ENCODE measurements at regions not wholly inside any gene's neighbourhood (a gene's known extent, or its start where the extent isn't known, plus 50 kb on each side); places are given as distances from the start of the nearest gene placed in this dataset.

GRCh38 chr10:8768852-8769251 is 714.4 kb downstream of the GATA3 start:
- no peak for TF ChIP-seq ZNF70 (CRISPR knock-in tag; IDR thresholded peaks at IDR 0.05)
- no peak for TF ChIP-seq GLIS3 (CRISPR knock-in tag; IDR thresholded peaks at IDR 0.05)
- no peak for TF ChIP-seq BACH2 (CRISPR knock-in tag; IDR thresholded peaks at IDR 0.05; ENCODE audit: borderline replicate concordance)
- TF ChIP-seq PPARA (CRISPR knock-in tag; IDR thresholded peaks at IDR 0.05; ENCODE audit: borderline replicate concordance): no peak
- no peak for TF ChIP-seq RARB (CRISPR knock-in tag; IDR thresholded peaks at IDR 0.05)
- TF ChIP-seq ZNF8 (CRISPR knock-in tag; IDR thresholded peaks at IDR 0.05): no peak
- no peak for TF ChIP-seq CSDC2 (CRISPR knock-in tag; IDR thresholded peaks at IDR 0.05)
- TF ChIP-seq CREB5 (CRISPR knock-in tag; IDR thresholded peaks at IDR 0.05; ENCODE audit: low read depth): no peak
- TF ChIP-seq ZFP3 (CRISPR knock-in tag; IDR thresholded peaks at IDR 0.05): no peak
- TF ChIP-seq ZFP30 (CRISPR knock-in tag; IDR thresholded peaks at IDR 0.05): no peak
